ENCODE measurements at regions not wholly inside any gene's neighbourhood (a gene's known extent, or its start where the extent isn't known, plus 50 kb on each side); places are given as distances from the start of the nearest gene placed in this dataset.

DNA sequence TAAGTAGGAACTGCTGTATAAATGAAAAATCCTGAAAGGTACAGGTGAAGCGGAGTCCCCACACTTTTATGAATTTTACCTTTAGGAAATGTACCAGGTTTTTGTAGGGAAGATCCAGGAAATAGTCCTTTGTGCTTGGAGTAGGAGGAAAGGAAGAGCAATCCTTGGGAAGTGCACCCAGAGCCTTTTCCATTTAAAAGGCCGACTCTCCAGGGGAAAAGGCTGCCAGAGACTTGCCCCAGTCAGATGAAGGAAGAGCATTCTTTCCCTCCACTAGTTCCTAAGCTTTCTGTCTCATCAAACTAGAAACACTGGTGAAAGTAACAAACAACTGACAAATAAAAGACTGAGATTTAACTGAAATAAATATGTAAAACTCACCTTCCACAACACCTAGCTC is 779.4 kb upstream of the CDH6 start:
- Histone ChIP-seq H3K27me3 (no peaks in the 10 kb centered on the region), H3K4me3 (no peak overlapping the region), H3K36me3 (no peaks in the 10 kb centered on the region), H3K4me1 (no peaks in the 10 kb centered on the region), H3K9me3 (peaks cover 0 to 4% (median 0%) of the 10 kb centered on the region in 4 donors), H3K27ac (replicated peaks in 1 of 4) (no peak overlapping the region)
- intact Hi-C loops (cut with DNase I) = no loop called here
- 76% methylated on average over 2 of the region's 2 CpGs for WGBS
- no peak for DNase-seq (ENCODE audit: extremely low spot score)
- TF ChIP-seq CTCF (IDR thresholded peaks at IDR 0.05) (no peak), POLR2A (IDR thresholded peaks at IDR 0.05; ENCODE audit: low read depth) (no peak), POLR2AphosphoS5 (IDR thresholded peaks at IDR 0.05) (no peak), EP300 (IDR thresholded peaks at IDR 0.05) (no peak)

- Histone ChIP-seq H3K27ac (replicated peaks in 1 of 4) (no peak overlapping the region), H3K4me1 (no peaks in the 10 kb centered on the region), H3K4me3 (no peak overlapping the region), H3K9me3 (peaks cover 0 to 4% (median 0%) of the 10 kb centered on the region in 4 donors), H3K36me3 (no peaks in the 10 kb centered on the region), H3K27me3 (no peaks in the 10 kb centered on the region)
- no peak for DNase-seq (ENCODE audit: extremely low spot score)
- 57% methylated on average over 2 of the region's 2 CpGs for WGBS
- TF ChIP-seq POLR2A (IDR thresholded peaks at IDR 0.05; ENCODE audit: low read depth) = no peak
- no peak for TF ChIP-seq POLR2AphosphoS5 (IDR thresholded peaks at IDR 0.05)
- no peak for TF ChIP-seq EP300 (IDR thresholded peaks at IDR 0.05)
- no peak for TF ChIP-seq CTCF (IDR thresholded peaks at IDR 0.05)
- intact Hi-C loops (cut with DNase I) = no loop called here
Measured at GRCh38 chr5:30413540-30413939, 779.9 kb upstream of the CDH6 start.

GRCh38 chr5:30405821-30406220 is 787.7 kb upstream of the CDH6 start:
- Histone ChIP-seq H3K27ac (replicated peaks in 1 of 4) (no peak overlapping the region), H3K36me3 (no peaks in the 10 kb centered on the region), H3K4me1 (no peaks in the 10 kb centered on the region), H3K4me3 (no peak overlapping the region), H3K27me3 (no peaks in the 10 kb centered on the region), H3K9me3 (peaks cover 0 to 1% (median 0%) of the 10 kb centered on the region in 4 donors)
- intact Hi-C loops (cut with DNase I) = no loop called here
- TF ChIP-seq CTCF (IDR thresholded peaks at IDR 0.05) = no peak
- TF ChIP-seq POLR2AphosphoS5 (IDR thresholded peaks at IDR 0.05) = no peak
- TF ChIP-seq EP300 (IDR thresholded peaks at IDR 0.05) = no peak
- no peak for TF ChIP-seq POLR2A (IDR thresholded peaks at IDR 0.05; ENCODE audit: low read depth)
- 70% methylated on average over 2 of the region's 2 CpGs for WGBS
- DNase-seq (ENCODE audit: extremely low spot score) = no peak

DNA sequence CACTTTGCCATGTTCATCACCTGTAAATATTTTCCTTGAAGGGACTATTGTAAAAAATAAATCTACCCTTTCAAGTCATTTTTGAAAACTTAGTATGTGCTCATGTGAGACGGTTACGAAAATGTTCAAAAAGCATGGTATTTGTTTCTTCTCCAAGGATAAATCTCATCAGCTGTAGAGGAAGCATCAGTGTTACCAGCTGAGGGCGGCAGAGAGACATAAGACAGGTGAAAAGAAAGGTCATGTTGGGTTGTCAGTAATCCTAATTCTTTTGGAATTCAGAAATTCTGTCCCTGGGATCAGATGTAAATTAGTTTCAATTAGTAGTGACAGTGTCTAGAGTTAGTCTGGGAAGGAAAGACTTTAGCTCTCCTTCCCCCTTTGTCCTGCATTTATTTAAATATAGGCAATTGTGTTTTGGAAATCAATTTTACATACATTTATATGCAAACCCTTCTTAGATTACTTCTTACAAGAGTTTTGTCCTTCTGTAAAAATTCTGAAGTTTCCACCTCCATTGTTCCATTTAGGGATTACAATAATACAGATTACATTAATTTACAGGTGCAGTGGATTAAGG is 791.9 kb upstream of the CDH6 start:
- Histone ChIP-seq H3K27me3 (no peaks in the 10 kb centered on the region), H3K4me3 (no peak overlapping the region), H3K36me3 (no peaks in the 10 kb centered on the region), H3K27ac (replicated peaks in 1 of 4) (no peak overlapping the region), H3K9me3 (no peaks in the 10 kb centered on the region), H3K4me1 (no peaks in the 10 kb centered on the region)
- no peak for DNase-seq (ENCODE audit: extremely low spot score)
- intact Hi-C loops (cut with DNase I) = no loop called here
- TF ChIP-seq CTCF (IDR thresholded peaks at IDR 0.05) = peak in 2 of 3 experiments; percentile 16 to 35
- no peak for TF ChIP-seq EP300 (IDR thresholded peaks at IDR 0.05)
- TF ChIP-seq POLR2A (IDR thresholded peaks at IDR 0.05; ENCODE audit: low read depth) = no peak
- TF ChIP-seq POLR2AphosphoS5 (IDR thresholded peaks at IDR 0.05) = no peak
- 46% methylated on average over 3 of the region's 3 CpGs for WGBS

DNA sequence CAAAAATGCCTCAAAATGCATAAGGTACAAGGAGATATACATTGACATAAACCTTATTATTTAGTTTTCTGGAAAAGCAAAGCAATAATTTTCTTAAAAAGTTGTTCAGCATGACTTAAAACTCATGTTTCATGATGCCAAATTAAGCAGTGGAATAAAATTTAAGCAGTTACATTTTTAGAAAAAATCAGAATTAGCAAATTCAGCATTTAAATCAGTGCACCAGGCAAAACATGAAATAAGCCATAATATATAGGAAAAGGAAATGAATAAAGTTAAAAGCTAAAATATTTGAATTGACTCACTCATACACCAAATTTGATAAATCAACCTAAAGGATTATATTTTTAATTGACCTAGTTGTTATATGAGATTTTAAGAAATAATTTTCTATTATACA is 795.1 kb upstream of the CDH6 start:
- Histone ChIP-seq H3K27me3 (no peaks in the 10 kb centered on the region), H3K4me1 (no peaks in the 10 kb centered on the region), H3K4me3 (no peak overlapping the region), H3K9me3 (no peaks in the 10 kb centered on the region), H3K27ac (replicated peaks in 1 of 4) (no peak overlapping the region), H3K36me3 (no peaks in the 10 kb centered on the region)
- intact Hi-C loops (cut with DNase I) = no loop called here
- DNase-seq (ENCODE audit: extremely low spot score) = no peak
- no peak for TF ChIP-seq CTCF (IDR thresholded peaks at IDR 0.05)
- no peak for TF ChIP-seq EP300 (IDR thresholded peaks at IDR 0.05)
- no peak for TF ChIP-seq POLR2A (IDR thresholded peaks at IDR 0.05; ENCODE audit: low read depth)
- TF ChIP-seq POLR2AphosphoS5 (IDR thresholded peaks at IDR 0.05) = no peak
